ENCODE measurements at regions not wholly inside any gene's neighbourhood (a gene's known extent, or its start where the extent isn't known, plus 50 kb on each side); places are given as distances from the start of the nearest gene placed in this dataset.

DNA sequence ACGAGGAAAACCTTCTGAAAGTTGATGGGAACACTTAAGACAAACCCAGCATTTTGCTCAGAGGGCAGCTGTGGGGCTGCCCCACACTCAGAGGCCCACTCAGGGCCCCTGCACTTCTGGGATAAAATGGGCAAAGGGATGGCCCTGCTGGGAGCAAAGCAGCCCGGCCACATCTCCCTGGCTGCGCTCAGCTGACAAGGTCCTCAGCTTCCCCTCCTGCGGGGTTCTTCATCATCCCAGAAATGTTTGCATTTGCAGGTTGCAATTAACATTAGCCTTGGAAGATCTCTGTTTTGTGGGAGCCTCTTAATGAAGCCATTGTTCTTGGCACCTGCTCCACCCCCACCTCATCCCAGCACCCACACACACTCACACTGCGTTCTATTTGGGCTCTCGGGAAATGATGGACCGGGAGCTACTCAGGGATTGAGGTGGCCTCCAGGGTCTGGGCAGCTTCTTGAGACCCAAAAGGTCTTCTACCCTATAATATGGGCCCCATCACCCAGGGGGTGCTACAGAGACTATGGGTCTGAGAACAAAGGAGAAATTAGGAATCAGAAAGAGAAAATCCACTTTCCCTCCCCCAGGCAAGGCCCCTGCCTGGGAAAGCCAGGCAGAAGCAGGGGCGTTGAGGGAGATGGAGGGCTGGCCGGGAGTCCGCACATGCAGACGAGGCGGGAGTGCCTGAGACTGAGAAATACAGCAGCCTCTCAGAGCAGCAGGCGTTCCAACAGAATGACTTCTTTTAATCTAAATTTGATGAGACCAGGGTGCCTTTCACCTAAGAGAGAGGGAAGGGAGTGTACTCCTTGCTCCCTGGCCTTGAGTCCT is 53.7 kb upstream of the RPL38 start:
- Histone ChIP-seq H3K36me3 (ENCODE audit: insufficient read depth, low read length) (no peaks in the 10 kb centered on the region), H3K9me2 (ENCODE audit: insufficient read depth, low read length) (no peaks in the 10 kb centered on the region), H3F3A (ENCODE audit: insufficient read depth, low read length, poor library complexity, severe bottlenecking) (no peaks in the 10 kb centered on the region), H3K79me2 (replicated peaks; ENCODE audit: insufficient read depth, low read length) (no peaks in the 10 kb centered on the region), H2AFZ (ENCODE audit: low read depth, low read length) (no peak overlapping the region), H3K4me2 (ENCODE audit: low read length) (no peak overlapping the region), H4K20me1 (ENCODE audit: insufficient read depth) (no peaks in the 10 kb centered on the region), H3K27me3 (ENCODE audit: insufficient read depth, low read depth, low read length) (no peaks in the 10 kb centered on the region), H3K9me3 (ENCODE audit: low read length) (no peaks in the 10 kb centered on the region), H3K4me3 (ENCODE audit: low read length) (no peak overlapping the region), H3K9ac (ENCODE audit: low read length) (no peak overlapping the region), H3K27ac (ENCODE audit: low read length) (no peak overlapping the region)
- TF ChIP-seq TAF1 (IDR thresholded peaks at IDR 0.05; ENCODE audit: low read depth) (no peak), EZH2 (IDR thresholded peaks at IDR 0.05; ENCODE audit: borderline replicate concordance, insufficient read depth, low read length, poor library complexity, severe bottlenecking) (no peak), EP300 (conservative IDR thresholded peaks at IDR 0.05; ENCODE audit: poor library complexity, severe bottlenecking) (no peak), MXI1 (conservative IDR thresholded peaks at IDR 0.05; ENCODE audit: poor library complexity, severe bottlenecking) (no peak), SMC3 (conservative IDR thresholded peaks at IDR 0.05; ENCODE audit: poor library complexity) (no peak), POLR2AphosphoS5 (IDR thresholded peaks at IDR 0.05) (no peak), RAD21 (conservative IDR thresholded peaks at IDR 0.05) (no peak)
- TF ChIP-seq, protein P1, sequence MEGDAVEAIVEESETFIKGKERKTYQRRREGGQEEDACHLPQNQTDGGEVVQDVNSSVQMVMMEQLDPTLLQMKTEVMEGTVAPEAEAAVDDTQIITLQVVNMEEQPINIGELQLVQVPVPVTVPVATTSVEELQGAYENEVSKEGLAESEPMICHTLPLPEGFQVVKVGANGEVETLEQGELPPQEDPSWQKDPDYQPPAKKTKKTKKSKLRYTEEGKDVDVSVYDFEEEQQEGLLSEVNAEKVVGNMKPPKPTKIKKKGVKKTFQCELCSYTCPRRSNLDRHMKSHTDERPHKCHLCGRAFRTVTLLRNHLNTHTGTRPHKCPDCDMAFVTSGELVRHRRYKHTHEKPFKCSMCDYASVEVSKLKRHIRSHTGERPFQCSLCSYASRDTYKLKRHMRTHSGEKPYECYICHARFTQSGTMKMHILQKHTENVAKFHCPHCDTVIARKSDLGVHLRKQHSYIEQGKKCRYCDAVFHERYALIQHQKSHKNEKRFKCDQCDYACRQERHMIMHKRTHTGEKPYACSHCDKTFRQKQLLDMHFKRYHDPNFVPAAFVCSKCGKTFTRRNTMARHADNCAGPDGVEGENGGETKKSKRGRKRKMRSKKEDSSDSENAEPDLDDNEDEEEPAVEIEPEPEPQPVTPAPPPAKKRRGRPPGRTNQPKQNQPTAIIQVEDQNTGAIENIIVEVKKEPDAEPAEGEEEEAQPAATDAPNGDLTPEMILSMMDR (IDR thresholded peaks at IDR 0.05; ENCODE audit: poor library complexity, severe bottlenecking): no peak

DNA sequence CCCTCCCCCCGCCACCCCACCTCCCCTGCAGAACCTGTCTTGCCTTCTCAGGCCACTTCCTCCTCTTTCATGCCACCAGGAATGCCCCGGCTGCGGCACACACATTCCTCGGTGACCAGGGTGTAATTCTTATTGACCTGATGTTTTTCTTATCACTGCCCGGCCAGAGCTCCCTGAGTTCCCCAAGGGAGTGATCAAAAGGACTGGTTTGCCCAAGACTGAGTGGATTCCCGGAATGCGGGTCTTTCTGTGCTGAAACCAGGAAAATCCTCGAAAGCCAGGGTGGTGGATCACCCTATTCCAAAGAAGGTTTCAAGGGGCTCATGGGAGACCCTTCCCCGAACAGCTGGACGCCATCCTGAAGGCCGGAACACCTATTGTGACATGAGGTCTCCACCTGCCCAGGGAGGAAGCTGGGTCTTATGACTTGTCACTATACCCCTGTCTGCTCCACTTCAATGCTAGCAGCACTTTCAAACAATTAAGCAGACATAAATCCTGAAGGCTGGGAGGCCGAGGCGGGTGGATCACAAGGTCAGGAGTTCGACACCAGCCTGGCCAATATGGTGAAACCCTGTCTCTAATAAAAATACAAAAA is 53.0 kb upstream of the RPL38 start:
- H3K27ac ChIP-seq (ENCODE audit: low read length): no peak overlapping the region
- TF ChIP-seq, protein P1 (IDR thresholded peaks at IDR 0.05; ENCODE audit: poor library complexity, severe bottlenecking): no peak
- no peak for TF ChIP-seq TAF1 (IDR thresholded peaks at IDR 0.05; ENCODE audit: low read depth)
- TF ChIP-seq MXI1 (conservative IDR thresholded peaks at IDR 0.05; ENCODE audit: poor library complexity, severe bottlenecking): no peak
- TF ChIP-seq EZH2 (IDR thresholded peaks at IDR 0.05; ENCODE audit: borderline replicate concordance, insufficient read depth, low read length, poor library complexity, severe bottlenecking): no peak
- no peak for TF ChIP-seq REST (IDR thresholded peaks at IDR 0.05; ENCODE audit: borderline replicate concordance)
- TF ChIP-seq EP300 (conservative IDR thresholded peaks at IDR 0.05; ENCODE audit: poor library complexity, severe bottlenecking): no peak
- TF ChIP-seq RAD21 (conservative IDR thresholded peaks at IDR 0.05): no peak
- no peak for TF ChIP-seq POLR2AphosphoS5 (IDR thresholded peaks at IDR 0.05)
- TF ChIP-seq SMC3 (conservative IDR thresholded peaks at IDR 0.05; ENCODE audit: poor library complexity): no peak
- H3K79me2 ChIP-seq (replicated peaks; ENCODE audit: insufficient read depth, low read length): no peaks in the 10 kb centered on the region
- no peaks in the 10 kb centered on the region for H3K9me3 ChIP-seq (ENCODE audit: low read length)
- H2AFZ ChIP-seq (ENCODE audit: low read depth, low read length): no peak overlapping the region
- H3K4me3 ChIP-seq (ENCODE audit: low read length): no peak overlapping the region
- no peaks in the 10 kb centered on the region for H4K20me1 ChIP-seq (ENCODE audit: insufficient read depth)
- H3K27me3 ChIP-seq (ENCODE audit: insufficient read depth, low read depth, low read length): no peaks in the 10 kb centered on the region
- H3F3A ChIP-seq (ENCODE audit: insufficient read depth, low read length, poor library complexity, severe bottlenecking): no peaks in the 10 kb centered on the region
- no peak overlapping the region for H3K4me2 ChIP-seq (ENCODE audit: low read length)
- H3K9ac ChIP-seq (ENCODE audit: low read length): no peak overlapping the region
- H3K9me2 ChIP-seq (ENCODE audit: insufficient read depth, low read length): no peaks in the 10 kb centered on the region
- no peaks in the 10 kb centered on the region for H3K36me3 ChIP-seq (ENCODE audit: insufficient read depth, low read length)

All from neural cell (in vitro differentiated cells).